Colonic mucosa (tissue), 4 donors: ENCODE measurements at regions not wholly inside any gene's neighbourhood (a gene's known extent, or its start where the extent isn't known, plus 50 kb on each side); places are given as distances from the start of the nearest gene placed in this dataset.

ENCODE experiments used
- DNase-seq: peaks from one replicate; pipeline ENCODE4 v3.0.0-alpha.2; 2020
- H3K27ac ChIP-seq: fragments of 200-600 bp; one replicate; pipeline ENCODE4 v1.8.0; 2021
- H3K27me3 ChIP-seq: fragments of 200-600 bp; one replicate; pipeline ENCODE4 v1.8.0; 2021
- H3K36me3 ChIP-seq: fragments of 200-600 bp; one replicate; pipeline ENCODE4 v1.8.0; 2021
- H3K4me1 ChIP-seq: fragments of 200-600 bp; one replicate; pipeline ENCODE4 v1.8.0; 2021; ENCODE audit warnings: mild to moderate bottlenecking
- H3K4me3 ChIP-seq: fragments of 200-600 bp; one replicate; pipeline ENCODE4 v1.8.0; 2021
- H3K9ac ChIP-seq, 2 donors: one replicate each; pipeline ENCODE4 v1.7.0; 2013; ENCODE audit warnings: control low read depth in 2 of 2, low read depth in 2 of 2, low read length in 2 of 2
- H3K9me3 ChIP-seq: fragments of 200-600 bp; one replicate; pipeline ENCODE4 v1.8.0; 2021
- CTCF ChIP-seq: fragments of 200-600 bp; IDR thresholded peaks from one replicate; pipeline ENCODE4 v1.8.0; 2022; ENCODE audit warnings: antibody characterized with exemption, mild to moderate bottlenecking
- intact Hi-C: fragments of 100-400 bp; cut with DNase I; formaldehyde crosslinking; loops from one replicate; pipeline ENCODE4 v1.14.1; 2022
- donor health status: healthy.
- donor health status: DM: no; HTN: no; CAD: no.
- donor health status: DM: no; HTN: no; CAD: no.

DNA sequence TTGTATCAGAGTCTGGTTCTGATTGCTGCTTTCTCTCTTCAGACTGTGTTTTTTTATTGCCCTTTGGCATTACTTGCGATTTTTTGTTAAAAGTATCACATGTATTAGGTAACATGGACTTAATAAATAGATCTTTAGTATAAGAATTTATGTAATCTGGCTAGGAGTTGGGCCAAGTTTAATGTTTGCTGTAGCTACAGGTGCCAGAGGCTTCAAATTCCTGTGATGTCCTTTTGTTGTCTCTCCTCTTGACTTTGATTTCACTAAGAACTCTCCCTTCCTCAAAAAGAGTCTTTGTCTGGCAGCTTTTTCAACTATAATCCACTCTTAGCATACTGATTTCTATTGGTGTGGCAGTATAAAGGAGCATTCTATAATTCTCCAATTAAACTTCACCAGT is 313.1 kb downstream of the DTWD2 start:
- intact Hi-C loops = no loop called here
- Histone ChIP-seq H3K27me3 (no peaks in the 10 kb centered on the region), H3K27ac (no peak overlapping the region), H3K36me3 (no peaks in the 10 kb centered on the region), H3K4me3 (no peak overlapping the region), H3K4me1 (no peaks in the 10 kb centered on the region), H3K9me3 (no peaks in the 10 kb centered on the region), H3K9ac (no peak overlapping the region)
- no peak for TF ChIP-seq CTCF
- no peak for DNase-seq

GRCh38 chr5:118657576-118657975 is 330.8 kb downstream of the DTWD2 start:
- no peak overlapping the region for H3K4me3 ChIP-seq
- intact Hi-C loops = no loop called here
- H3K9me3 ChIP-seq = no peaks in the 10 kb centered on the region
- no peaks in the 10 kb centered on the region for H3K4me1 ChIP-seq
- no peak for TF ChIP-seq CTCF
- H3K9ac ChIP-seq = no peak overlapping the region
- H3K36me3 ChIP-seq = no peaks in the 10 kb centered on the region
- no peak overlapping the region for H3K27ac ChIP-seq
- no peak for DNase-seq
- H3K27me3 ChIP-seq = no peaks in the 10 kb centered on the region

GRCh38 chr5:118653872-118654271 is 334.5 kb downstream of the DTWD2 start:
- intact Hi-C loops = no loop called here
- no peaks in the 10 kb centered on the region for H3K9me3 ChIP-seq
- TF ChIP-seq CTCF = no peak
- H3K4me3 ChIP-seq = no peak overlapping the region
- H3K4me1 ChIP-seq = no peaks in the 10 kb centered on the region
- H3K27ac ChIP-seq = no peak overlapping the region
- H3K36me3 ChIP-seq = no peaks in the 10 kb centered on the region
- H3K9ac ChIP-seq = no peak overlapping the region
- H3K27me3 ChIP-seq = no peaks in the 10 kb centered on the region
- DNase-seq = no peak

DNA sequence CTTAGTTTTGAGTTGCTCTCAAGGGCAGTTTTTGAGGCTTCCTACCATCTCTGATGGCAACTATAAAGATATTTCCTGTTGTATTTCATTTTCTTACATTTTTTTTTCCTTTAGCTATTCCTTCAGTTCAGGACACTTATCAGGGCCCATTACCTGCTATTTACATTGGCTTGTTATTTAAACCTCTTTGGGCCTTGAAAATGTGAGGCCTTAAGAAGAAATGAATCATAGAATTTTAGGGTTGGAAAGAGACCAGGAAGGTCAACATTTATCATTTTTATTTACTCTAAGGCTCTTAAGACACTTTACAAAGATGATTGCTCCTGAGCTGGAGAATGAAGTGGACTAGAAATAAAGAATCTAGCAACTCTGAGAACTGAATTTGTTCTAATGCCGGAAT is 335.2 kb downstream of the DTWD2 start:
- intact Hi-C loops = no loop called here

GRCh38 chr5:118651002-118651401 is 337.3 kb downstream of the DTWD2 start:
- DNase-seq = no peak
- Histone ChIP-seq H3K27me3 (no peaks in the 10 kb centered on the region), H3K36me3 (no peaks in the 10 kb centered on the region), H3K27ac (no peak overlapping the region), H3K4me3 (no peak overlapping the region), H3K4me1 (no peaks in the 10 kb centered on the region), H3K9me3 (no peaks in the 10 kb centered on the region), H3K9ac (no peak overlapping the region)
- intact Hi-C loops = no loop called here
- TF ChIP-seq CTCF = no peak

More for the DNA sequence above, 335.2 kb downstream of the DTWD2 start:
- Histone ChIP-seq H3K36me3 (no peaks in the 10 kb centered on the region), H3K9me3 (no peaks in the 10 kb centered on the region), H3K4me3 (no peak overlapping the region), H3K27ac (no peak overlapping the region), H3K9ac (no peak overlapping the region), H3K4me1 (no peaks in the 10 kb centered on the region), H3K27me3 (no peaks in the 10 kb centered on the region)
- TF ChIP-seq CTCF = no peak
- no peak for DNase-seq

- no peak for TF ChIP-seq CTCF
- no peak for DNase-seq
- Histone ChIP-seq H3K4me3 (no peak overlapping the region), H3K9ac (no peak overlapping the region), H3K27me3 (no peaks in the 10 kb centered on the region), H3K4me1 (no peaks in the 10 kb centered on the region), H3K27ac (no peak overlapping the region), H3K36me3 (no peaks in the 10 kb centered on the region), H3K9me3 (no peaks in the 10 kb centered on the region)
- intact Hi-C loops = no loop called here
Measured at GRCh38 chr5:118647587-118647986, 340.8 kb downstream of the DTWD2 start.
